Smooth muscle cell (in vitro differentiated cells): ENCODE measurements at regions not wholly inside any gene's neighbourhood (a gene's known extent, or its start where the extent isn't known, plus 50 kb on each side); places are given as distances from the start of the nearest gene placed in this dataset.

Source experiments
- DNase-seq: peaks from one replicate; lab custom pipeline; 2025; ENCODE audit not compliant: unreplicated experiment; lab: John Stamatoyannopoulos, UW
- H2AFZ ChIP-seq: fragments of 200-600 bp; sonication (generic); 2 replicates; pipeline ENCODE4 v1.6.0; 2016; ENCODE audit warnings: antibody characterized with exemption, low read depth, mild to moderate bottlenecking
- H3F3A ChIP-seq: fragments of 200-600 bp; sonication (generic); 2 replicates; pipeline ENCODE4 v1.6.0; 2017; ENCODE audit warnings: antibody characterized with exemption, low read depth
- H3K27ac ChIP-seq: fragments of 200-600 bp; sonication (generic); 2 replicates; pipeline ENCODE4 v1.5.1; 2016; ENCODE audit warnings: low read depth, mild to moderate bottlenecking
- H3K27me3 ChIP-seq: fragments of 200-600 bp; sonication (generic); 2 replicates; pipeline ENCODE4 v1.6.1; 2016; ENCODE audit warnings: low read depth, mild to moderate bottlenecking
- H3K36me3 ChIP-seq: fragments of 200-600 bp; sonication (generic); 2 replicates; pipeline ENCODE4 v1.5.1; 2016; ENCODE audit warnings: low read depth
- H3K4me1 ChIP-seq: fragments of 200-600 bp; sonication (generic); 2 replicates; pipeline ENCODE4 v1.5.1; 2016; ENCODE audit warnings: low read depth
- H3K4me2 ChIP-seq: fragments of 200-600 bp; sonication (generic); 2 replicates; pipeline ENCODE4 v1.6.0; 2016; ENCODE audit warnings: mild to moderate bottlenecking
- H3K4me3 ChIP-seq: fragments of 200-600 bp; sonication (generic); 2 replicates; pipeline ENCODE4 v1.5.1; 2016; ENCODE audit warnings: mild to moderate bottlenecking
- H3K79me2 ChIP-seq: fragments of 200-600 bp; sonication (generic); 2 replicates; pipeline ENCODE4 v1.6.0; 2016; ENCODE audit warnings: low read depth, mild to moderate bottlenecking
- H3K9ac ChIP-seq: fragments of 200-600 bp; sonication (generic); 2 replicates; pipeline ENCODE4 v1.6.0; 2016; ENCODE audit warnings: low read depth
- H3K9me3 ChIP-seq: fragments of 200-600 bp; sonication (generic); replicated peaks from 2 replicates; pipeline ENCODE4 v1.5.1; 2016; ENCODE audit warnings: low read depth
- H4K20me1 ChIP-seq: fragments of 200-600 bp; sonication (generic); 2 replicates; pipeline ENCODE4 v1.6.0; 2016; ENCODE audit warnings: low read depth
- CTCF ChIP-seq: fragments of 200-600 bp; sonication (generic); IDR thresholded peaks from 2 replicates; pipeline ENCODE4 v1.5.1; 2017; ENCODE audit warnings: borderline replicate concordance, mild to moderate bottlenecking, antibody characterized with exemption; ENCODE audit not compliant: insufficient read depth, poor library complexity, severe bottlenecking
- WGBS: methylation state at CpG from one replicate; pipeline ENCODE4 v1.1.7; 2016; ENCODE audit warnings: low lambda C conversion rate; 5-methylcytosine and 5-hydroxymethylcytosine counted together

- WGBS: 97% methylated on average over 6 of the region's 6 CpGs
- no peak overlapping the region for H3K4me3 ChIP-seq
- H3K9me3 ChIP-seq: no peaks in the 10 kb centered on the region
- no peaks in the 10 kb centered on the region for H3K4me1 ChIP-seq
- no peaks in the 10 kb centered on the region for H4K20me1 ChIP-seq
- H3K36me3 ChIP-seq: no peaks in the 10 kb centered on the region
- no peak for DNase-seq
- H3K4me2 ChIP-seq: no peak overlapping the region
- TF ChIP-seq CTCF: no peak
- H3K27ac ChIP-seq: no peak overlapping the region
- no peaks in the 10 kb centered on the region for H3K79me2 ChIP-seq
- no peaks in the 10 kb centered on the region for H3F3A ChIP-seq
- no peaks in the 10 kb centered on the region for H3K27me3 ChIP-seq
- no peak overlapping the region for H2AFZ ChIP-seq
- no peak overlapping the region for H3K9ac ChIP-seq
Observed at GRCh38 chr5:3343911-3344310, 251.7 kb upstream of the IRX1 start.

- Histone ChIP-seq H4K20me1 (no peaks in the 10 kb centered on the region), H3K79me2 (no peaks in the 10 kb centered on the region), H3F3A (no peaks in the 10 kb centered on the region), H3K36me3 (no peaks in the 10 kb centered on the region), H3K9ac (no peak overlapping the region), H3K27me3 (no peaks in the 10 kb centered on the region), H3K4me3 (no peak overlapping the region), H3K4me1 (no peaks in the 10 kb centered on the region), H3K4me2 (no peak overlapping the region), H2AFZ (no peak overlapping the region), H3K9me3 (no peaks in the 10 kb centered on the region), H3K27ac (no peak overlapping the region)
- no peak for DNase-seq
- TF ChIP-seq CTCF: no peak
- WGBS: 94% methylated on average over 4 of the region's 5 CpGs
Observed at GRCh38 chr5:3343211-3343610, 252.4 kb upstream of the IRX1 start.

GRCh38 chr5:3342271-3343100 lies 253.1 kb upstream of the IRX1 start:
- no peak for TF ChIP-seq CTCF
- Histone ChIP-seq H3F3A (no peaks in the 10 kb centered on the region), H3K9me3 (no peaks in the 10 kb centered on the region), H3K9ac (no peak overlapping the region), H3K27ac (no peak overlapping the region), H3K4me1 (no peaks in the 10 kb centered on the region), H3K4me2 (no peak overlapping the region), H2AFZ (no peak overlapping the region), H3K36me3 (no peaks in the 10 kb centered on the region), H4K20me1 (no peaks in the 10 kb centered on the region), H3K27me3 (no peaks in the 10 kb centered on the region), H3K4me3 (no peak overlapping the region), H3K79me2 (no peaks in the 10 kb centered on the region)
- WGBS: 89% methylated on average over 18 of the region's 18 CpGs
- DNase-seq: no peak
